ENCODE measurements at regions not wholly inside any gene's neighbourhood (a gene's known extent, or its start where the extent isn't known, plus 50 kb on each side); places are given as distances from the start of the nearest gene placed in this dataset.

- TF ChIP-seq CTCF (conservative IDR thresholded peaks at IDR 0.05; ENCODE audit: low read depth, low read length) (no peak), RAD21 (IDR thresholded peaks at IDR 0.05; ENCODE audit: low read length) (no peak), POLR2A (IDR thresholded peaks at IDR 0.05; ENCODE audit: low read depth, low read length) (no peak), FOS (IDR thresholded peaks at IDR 0.05; ENCODE audit: low read depth, low read length) (no peak), RCOR1 (IDR thresholded peaks at IDR 0.05; ENCODE audit: insufficient replicate concordance, low read length) (no peak), CEBPB (IDR thresholded peaks at IDR 0.05; ENCODE audit: low read depth, low read length) (no peak), CHD1 (IDR thresholded peaks at IDR 0.05; ENCODE audit: low read depth, low read length) (no peak), USF2 (IDR thresholded peaks at IDR 0.05; ENCODE audit: low read depth, low read length) (no peak), BHLHE40 (IDR thresholded peaks at IDR 0.05; ENCODE audit: low read depth, low read length) (no peak), MXI1 (IDR thresholded peaks at IDR 0.05; ENCODE audit: borderline replicate concordance, low read depth, low read length) (no peak), MAFK (IDR thresholded peaks at IDR 0.05; ENCODE audit: low read depth, low read length) (no peak)
Measured at GRCh38 chr3:72679540-72680198, 168.6 kb downstream of the SHQ1 start.

All from IMR-90 (cell line).